SK-N-SH (cell line): ENCODE measurements at regions not wholly inside any gene's neighbourhood (a gene's known extent, or its start where the extent isn't known, plus 50 kb on each side); places are given as distances from the start of the nearest gene placed in this dataset.

Experiments
- EZH2phosphoT487 ChIP-seq: fragments of 200-600 bp; sonication (generic); IDR thresholded peaks from 2 replicates; pipeline ENCODE4 v1.6.1; 2017; ENCODE audit warnings: low read depth, mixed run types, mild to moderate bottlenecking, antibody characterized with exemption, moderate library complexity, borderline replicate concordance
- RAD21 ChIP-seq: IDR thresholded peaks from 2 replicates; pipeline ENCODE4 v1.6.1; 2012; ENCODE audit warnings: mild to moderate bottlenecking, low read length

DNA sequence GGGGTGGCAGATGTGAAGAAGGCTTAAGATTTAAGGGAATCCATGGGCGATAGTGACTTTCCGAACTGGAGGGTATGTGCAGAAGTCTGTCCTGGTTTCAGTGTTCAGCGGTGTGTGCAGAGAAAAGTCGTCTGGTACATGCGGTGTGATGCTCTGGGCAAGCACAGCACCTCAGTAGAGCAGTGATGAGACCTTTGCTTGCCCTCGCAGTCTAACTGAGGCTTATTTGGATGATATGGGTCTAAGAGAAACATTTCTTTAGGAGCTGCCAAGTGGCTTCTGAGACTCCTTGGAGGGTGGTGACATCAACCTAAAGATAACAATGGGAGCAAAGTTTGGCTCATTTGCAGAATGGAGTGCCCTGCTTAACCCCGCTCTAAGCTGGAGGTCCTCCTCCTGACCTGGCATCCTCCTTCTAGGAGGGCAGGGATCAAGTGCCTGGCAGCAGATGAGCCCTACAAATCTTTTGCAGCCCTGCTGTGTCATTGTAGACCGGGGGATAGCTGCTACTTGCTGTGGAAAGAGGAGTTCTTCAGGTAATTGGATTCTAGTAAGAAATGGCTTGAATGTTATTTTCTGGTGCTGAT is 228.1 kb upstream of the AZI2 start:
- TF ChIP-seq EZH2phosphoT487 = no peak
- no peak for TF ChIP-seq RAD21
